Activated T-helper 9 cell treated with anti-CD3 and anti-CD28 coated beads, Interleukin-2, amount 50 U/mL, for 16 hours (primary cell): ENCODE measurements at regions not wholly inside any gene's neighbourhood (a gene's known extent, or its start where the extent isn't known, plus 50 kb on each side); places are given as distances from the start of the nearest gene placed in this dataset.
"Not testable (repeated sequence)": the region's sequence is repeated elsewhere in the genome, so short reads cannot be mapped to it uniquely, and the experiment has no call there.

Experiments
- DNase-seq: peaks from one replicate; pipeline ENCODE4 v3.0.0-alpha.2; 2020; ENCODE audit warnings: low read depth

GRCh38 chr12:131418884-131419283 is 292.0 kb upstream of the SFSWAP start:
- DNase-seq: no peak

- DNase-seq: no peak
These were observed 289.9 kb upstream of the SFSWAP start for GRCh38 chr12:131420867-131421447.

GRCh38 chr12:131421509-131422186 is 289.2 kb upstream of the SFSWAP start:
- no peak for DNase-seq

- DNase-seq: no peak
These were observed 288.7 kb upstream of the SFSWAP start for GRCh38 chr12:131422187-131422520.

- DNase-seq: no peak
These were observed 288.1 kb upstream of the SFSWAP start for GRCh38 chr12:131422744-131423143.

GRCh38 chr12:131424270-131424669 is 286.6 kb upstream of the SFSWAP start:
- DNase-seq: no peak

GRCh38 chr12:131425112-131426075 is 285.5 kb upstream of the SFSWAP start:
- DNase-seq: no peak

GRCh38 chr12:131428091-131428685 is 282.7 kb upstream of the SFSWAP start:
- DNase-seq: no peak

GRCh38 chr12:131429221-131429620 is 281.7 kb upstream of the SFSWAP start:
- DNase-seq: not testable (repeated sequence)

- DNase-seq: not testable (repeated sequence)
These were observed 281.2 kb upstream of the SFSWAP start for GRCh38 chr12:131429697-131430096.

GRCh38 chr12:131430158-131430742 is 280.6 kb upstream of the SFSWAP start:
- DNase-seq: no peak

GRCh38 chr12:131431126-131431655 is 279.7 kb upstream of the SFSWAP start:
- not testable (repeated sequence) for DNase-seq

- no peak for DNase-seq
These were observed 278.2 kb upstream of the SFSWAP start for GRCh38 chr12:131432532-131433260.

- DNase-seq: no peak
These were observed 276.4 kb upstream of the SFSWAP start for GRCh38 chr12:131434208-131435125.

- DNase-seq: no peak
These were observed 273.8 kb upstream of the SFSWAP start for GRCh38 chr12:131436922-131437705.

- no peak for DNase-seq
These were observed 273.0 kb upstream of the SFSWAP start for GRCh38 chr12:131437706-131438492.

- DNase-seq: not testable (repeated sequence)
These were observed 272.4 kb upstream of the SFSWAP start for GRCh38 chr12:131438493-131438835.

- DNase-seq: no peak
These were observed 272.0 kb upstream of the SFSWAP start for GRCh38 chr12:131438881-131439280.
